ENCODE measurements at regions not wholly inside any gene's neighbourhood (a gene's known extent, or its start where the extent isn't known, plus 50 kb on each side); places are given as distances from the start of the nearest gene placed in this dataset.

DNA sequence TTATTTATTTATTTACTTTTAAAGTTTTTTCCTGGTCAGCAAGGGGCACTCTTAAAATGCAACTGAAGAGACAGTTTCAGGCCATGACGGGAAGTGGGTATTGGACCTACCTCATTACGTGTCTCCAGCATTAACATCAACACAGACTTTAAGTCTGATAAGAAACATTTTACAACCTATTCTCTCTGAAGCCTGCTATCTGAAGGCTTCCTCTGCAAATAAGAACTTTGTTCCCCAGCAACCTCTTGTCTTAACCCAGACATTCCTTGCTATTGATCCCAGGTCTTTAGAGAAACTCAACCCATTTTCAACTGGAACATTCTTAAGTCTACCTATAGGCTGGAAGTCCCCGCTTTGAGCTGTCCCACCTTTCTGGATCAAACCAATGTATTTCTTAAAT lies 258.3 kb upstream of the TMPRSS15 start:
- intact Hi-C loops (cut with micrococcal nuclease; ENCODE audit: unreplicated experiment) = no loop called here

GRCh38 chr21:18663663-18664062 lies 260.1 kb upstream of the TMPRSS15 start:
- intact Hi-C loops (cut with micrococcal nuclease; ENCODE audit: unreplicated experiment) = no loop called here
- no peaks in the 10 kb centered on the region for H3K4me1 ChIP-seq (ENCODE audit: control insufficient read depth, insufficient read depth, low read length)
- H3K36me3 ChIP-seq (ENCODE audit: control insufficient read depth, insufficient read depth, low read length) = no peaks in the 10 kb centered on the region
- in situ Hi-C loops (cut with HindIII; ENCODE audit: low pct_unique_long_range_greater_than_20kb, low sequenced_read_pairs) = no loop called here
- TF ChIP-seq TCF7L2 (IDR thresholded peaks at IDR 0.05; ENCODE audit: low read depth, low read length) = no peak
- no peak for TF ChIP-seq SIN3A (IDR thresholded peaks at IDR 0.05; ENCODE audit: borderline replicate concordance, insufficient read depth, low read depth, low read length)
- no peak for TF ChIP-seq REST (IDR thresholded peaks at IDR 0.05; ENCODE audit: insufficient read depth in 1 of 2, low read depth in 2 of 2, low read length in 1 of 2)
- TF ChIP-seq, protein P1, sequence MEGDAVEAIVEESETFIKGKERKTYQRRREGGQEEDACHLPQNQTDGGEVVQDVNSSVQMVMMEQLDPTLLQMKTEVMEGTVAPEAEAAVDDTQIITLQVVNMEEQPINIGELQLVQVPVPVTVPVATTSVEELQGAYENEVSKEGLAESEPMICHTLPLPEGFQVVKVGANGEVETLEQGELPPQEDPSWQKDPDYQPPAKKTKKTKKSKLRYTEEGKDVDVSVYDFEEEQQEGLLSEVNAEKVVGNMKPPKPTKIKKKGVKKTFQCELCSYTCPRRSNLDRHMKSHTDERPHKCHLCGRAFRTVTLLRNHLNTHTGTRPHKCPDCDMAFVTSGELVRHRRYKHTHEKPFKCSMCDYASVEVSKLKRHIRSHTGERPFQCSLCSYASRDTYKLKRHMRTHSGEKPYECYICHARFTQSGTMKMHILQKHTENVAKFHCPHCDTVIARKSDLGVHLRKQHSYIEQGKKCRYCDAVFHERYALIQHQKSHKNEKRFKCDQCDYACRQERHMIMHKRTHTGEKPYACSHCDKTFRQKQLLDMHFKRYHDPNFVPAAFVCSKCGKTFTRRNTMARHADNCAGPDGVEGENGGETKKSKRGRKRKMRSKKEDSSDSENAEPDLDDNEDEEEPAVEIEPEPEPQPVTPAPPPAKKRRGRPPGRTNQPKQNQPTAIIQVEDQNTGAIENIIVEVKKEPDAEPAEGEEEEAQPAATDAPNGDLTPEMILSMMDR (IDR thresholded peaks at IDR 0.05) = no peak
- TF ChIP-seq POLR2AphosphoS5 (IDR thresholded peaks at IDR 0.05; ENCODE audit: low read depth, low read length) = no peak
- H3K9me3 ChIP-seq (ENCODE audit: control insufficient read depth, insufficient read depth, low read depth, low read length) = no peaks in the 10 kb centered on the region
- no peak overlapping the region for H3K27ac ChIP-seq (ENCODE audit: low read length)
- ATAC-seq (no peak), DNase-seq (ENCODE audit: low read depth, low spot score) (no peak)
- H3K4me3 ChIP-seq (ENCODE audit: low read depth in 2 of 2, low read length in 2 of 2) = no peak overlapping the region
- no TSS peak for BruUV-seq (replicated peaks)
- ChIA-PET CTCF (no interaction called here), POLR2A (no interaction called here)
- H3K27me3 ChIP-seq (ENCODE audit: control insufficient read depth, insufficient read depth, low read length) = no peaks in the 10 kb centered on the region

More for the DNA sequence above, 258.3 kb upstream of the TMPRSS15 start:
- TF ChIP-seq SIN3A (IDR thresholded peaks at IDR 0.05; ENCODE audit: borderline replicate concordance, insufficient read depth, low read depth, low read length) (no peak), TCF7L2 (IDR thresholded peaks at IDR 0.05; ENCODE audit: low read depth, low read length) (no peak), POLR2AphosphoS5 (IDR thresholded peaks at IDR 0.05; ENCODE audit: low read depth, low read length) (no peak), REST (IDR thresholded peaks at IDR 0.05; ENCODE audit: insufficient read depth in 1 of 2, low read depth in 2 of 2, low read length in 1 of 2) (no peak)
- TF ChIP-seq, protein P1 (IDR thresholded peaks at IDR 0.05) = no peak
- no peaks in the 10 kb centered on the region for H3K27me3 ChIP-seq (ENCODE audit: control insufficient read depth, insufficient read depth, low read length)
- no TSS peak for BruUV-seq (replicated peaks)
- CTCF ChIA-PET = no interaction called here
- POLR2A ChIA-PET = no interaction called here
- H3K27ac ChIP-seq (ENCODE audit: low read length) = no peak overlapping the region
- H3K4me3 ChIP-seq (ENCODE audit: low read depth in 2 of 2, low read length in 2 of 2) = no peak overlapping the region
- H3K36me3 ChIP-seq (ENCODE audit: control insufficient read depth, insufficient read depth, low read length) = no peaks in the 10 kb centered on the region
- in situ Hi-C loops (cut with HindIII; ENCODE audit: low pct_unique_long_range_greater_than_20kb, low sequenced_read_pairs) = no loop called here
- no peaks in the 10 kb centered on the region for H3K4me1 ChIP-seq (ENCODE audit: control insufficient read depth, insufficient read depth, low read length)
- H3K9me3 ChIP-seq (ENCODE audit: control insufficient read depth, insufficient read depth, low read depth, low read length) = no peaks in the 10 kb centered on the region
- ATAC-seq (no peak), DNase-seq (ENCODE audit: low read depth, low spot score) (no peak)
